SK-N-DZ (cell line): ENCODE measurements at regions not wholly inside any gene's neighbourhood (a gene's known extent, or its start where the extent isn't known, plus 50 kb on each side); places are given as distances from the start of the nearest gene placed in this dataset.

Experiments
- DNase-seq: peaks from one replicate; pipeline ENCODE4 v3.0.0-alpha.2; 2015; ENCODE audit warnings: low spot score

GRCh38 chr2:5914811-5915611, 222.8 kb downstream of the SOX11 start:
- DNase-seq, result peak; percentile 89

- peak; percentile 70 for DNase-seq
Measured at GRCh38 chr2:5915881-5916310, 223.7 kb downstream of the SOX11 start.

GRCh38 chr2:5921081-5921642, 229.0 kb downstream of the SOX11 start:
- DNase-seq, result peak; percentile 29

GRCh38 chr2:5923957-5924945, 232.1 kb downstream of the SOX11 start:
- no peak for DNase-seq

- no peak for DNase-seq
Measured at GRCh38 chr2:5925604-5926003, 233.4 kb downstream of the SOX11 start.

- no peak for DNase-seq
Measured at GRCh38 chr2:5926871-5927512, 234.8 kb downstream of the SOX11 start.

GRCh38 chr2:5932556-5933469, 240.6 kb downstream of the SOX11 start:
- no peak for DNase-seq

GRCh38 chr2:5933669-5934068, 241.5 kb downstream of the SOX11 start:
- DNase-seq, result no peak

GRCh38 chr2:5937321-5937720, 245.1 kb downstream of the SOX11 start:
- peak; percentile 66 for DNase-seq

- peak; percentile 85 for DNase-seq
Measured at GRCh38 chr2:5937851-5938565, 245.8 kb downstream of the SOX11 start.

GRCh38 chr2:5938566-5938896, 246.3 kb downstream of the SOX11 start:
- peak; percentile 48 for DNase-seq

GRCh38 chr2:5939553-5939952, 247.4 kb downstream of the SOX11 start:
- no peak for DNase-seq

- no peak for DNase-seq
Measured at GRCh38 chr2:5940596-5941535, 248.7 kb downstream of the SOX11 start.

GRCh38 chr2:5942204-5942603, 250.0 kb downstream of the SOX11 start:
- DNase-seq, result no peak

GRCh38 chr2:5945742-5946141, 253.6 kb downstream of the SOX11 start:
- no peak for DNase-seq

GRCh38 chr2:5946225-5947115, 254.3 kb downstream of the SOX11 start:
- no peak for DNase-seq

GRCh38 chr2:5950736-5951135, 258.6 kb downstream of the SOX11 start:
- DNase-seq, result no peak

- DNase-seq, result no peak
Measured at GRCh38 chr2:5951471-5951870, 259.3 kb downstream of the SOX11 start.
